GM18907 (cell line): ENCODE measurements at regions not wholly inside any gene's neighbourhood (a gene's known extent, or its start where the extent isn't known, plus 50 kb on each side); places are given as distances from the start of the nearest gene placed in this dataset.
"Not testable (repeated sequence)": the region's sequence is repeated elsewhere in the genome, so short reads cannot be mapped to it uniquely, and the experiment has no call there.

Source experiments
- ATAC-seq: cut with Tn5 transposase; IDR thresholded peaks from one replicate; pipeline ENCODE4 v1.9.1; 2021; ENCODE audit warnings: mild to moderate bottlenecking, moderate library complexity; ENCODE audit not compliant: unreplicated experiment

- ATAC-seq = no peak
These were observed 259.4 kb downstream of the RAD51AP2 start for GRCh38 chr2:17258861-17259260.

DNA sequence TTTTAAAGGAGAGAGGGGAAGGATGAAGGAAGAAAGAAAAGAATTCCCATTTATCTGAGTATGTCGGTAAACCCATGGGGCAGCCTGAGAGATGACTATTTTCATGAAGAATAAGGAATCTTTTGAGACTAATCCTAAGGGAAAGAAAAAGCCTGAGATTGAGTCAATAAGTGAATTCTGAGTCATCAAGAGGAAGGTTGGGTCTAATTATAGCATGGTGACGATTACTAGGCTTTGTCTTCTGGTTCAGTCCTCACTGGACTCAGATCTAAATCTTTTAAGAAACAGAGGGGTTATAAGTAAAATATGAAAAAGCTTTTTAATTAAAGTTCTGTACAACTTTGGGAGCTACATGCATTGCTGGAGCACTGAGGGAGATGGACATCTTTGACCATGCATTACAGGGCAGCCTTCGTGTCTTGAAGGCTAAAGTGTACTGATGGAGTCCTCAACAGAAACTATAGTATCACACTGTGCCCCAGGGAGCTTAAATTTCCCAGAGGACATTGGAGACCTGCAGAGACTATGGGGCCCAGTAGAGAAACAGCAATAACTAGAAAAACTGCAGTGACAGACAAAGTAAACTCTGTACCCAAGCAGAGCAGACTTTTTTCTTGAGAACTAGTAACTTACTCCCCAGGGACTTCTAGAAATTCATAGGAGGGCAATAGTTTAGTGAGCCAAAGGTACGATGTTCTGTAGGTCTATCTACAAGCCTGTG is 260.9 kb downstream of the RAD51AP2 start:
- no peak for ATAC-seq

GRCh38 chr2:17255071-17255470 is 263.2 kb downstream of the RAD51AP2 start:
- ATAC-seq = no peak

DNA sequence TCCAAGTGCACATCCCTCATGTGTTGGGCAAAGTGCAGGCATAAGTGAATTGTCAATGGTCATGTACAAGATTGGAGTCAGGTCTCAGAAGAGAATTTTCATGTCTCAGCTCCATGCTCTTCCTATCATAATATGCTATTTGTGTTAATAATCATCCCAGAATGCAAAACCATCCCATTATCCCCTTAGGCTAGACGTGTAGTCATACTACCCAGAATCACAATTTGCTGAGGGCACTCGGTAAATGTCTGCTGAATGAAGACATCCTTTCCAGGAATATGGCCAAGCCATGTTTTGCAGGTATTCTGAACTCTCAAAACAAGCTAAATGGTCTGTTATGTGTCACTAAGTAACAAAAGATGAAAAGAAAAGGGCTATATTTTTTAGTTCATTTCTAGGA is 263.8 kb downstream of the RAD51AP2 start:
- ATAC-seq = no peak

DNA sequence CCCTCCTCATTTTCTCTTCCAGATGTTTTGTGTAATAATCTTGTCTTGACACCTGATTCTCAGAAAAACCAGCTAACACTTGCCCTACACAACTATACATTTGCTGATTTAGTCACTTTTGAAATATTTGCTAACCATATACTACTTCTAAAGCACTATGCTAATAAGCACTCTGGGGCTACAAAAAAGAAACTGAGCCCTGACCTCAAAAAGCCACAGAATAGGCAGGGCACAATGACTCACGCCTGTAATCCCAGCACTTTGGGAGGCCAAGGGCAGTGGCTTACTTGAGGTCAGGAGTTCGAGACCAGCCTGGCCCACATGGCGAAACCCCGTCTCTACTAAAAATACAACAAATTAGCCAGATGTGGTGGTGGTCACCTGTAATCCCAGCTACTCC is 266.0 kb downstream of the RAD51AP2 start:
- ATAC-seq = no peak

DNA sequence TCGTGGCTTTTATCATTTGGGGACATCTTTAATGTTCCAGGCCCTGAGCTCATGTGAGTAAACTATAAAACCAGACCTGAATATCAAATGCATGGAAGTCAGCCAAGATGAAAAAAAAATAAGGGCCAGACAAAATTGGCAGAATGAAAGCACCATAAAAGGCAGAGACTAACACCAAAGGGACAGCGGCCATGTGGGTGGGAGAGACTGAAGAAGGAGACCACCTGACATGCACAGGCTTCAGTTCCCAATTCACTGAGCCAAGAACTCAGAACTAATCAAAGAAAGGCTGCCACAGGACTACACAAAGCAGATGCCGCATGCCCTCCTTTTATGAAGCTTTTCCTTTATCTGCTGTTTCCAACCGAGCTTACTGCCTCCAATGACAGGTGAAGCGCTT is 267.1 kb downstream of the RAD51AP2 start:
- no peak for ATAC-seq

DNA sequence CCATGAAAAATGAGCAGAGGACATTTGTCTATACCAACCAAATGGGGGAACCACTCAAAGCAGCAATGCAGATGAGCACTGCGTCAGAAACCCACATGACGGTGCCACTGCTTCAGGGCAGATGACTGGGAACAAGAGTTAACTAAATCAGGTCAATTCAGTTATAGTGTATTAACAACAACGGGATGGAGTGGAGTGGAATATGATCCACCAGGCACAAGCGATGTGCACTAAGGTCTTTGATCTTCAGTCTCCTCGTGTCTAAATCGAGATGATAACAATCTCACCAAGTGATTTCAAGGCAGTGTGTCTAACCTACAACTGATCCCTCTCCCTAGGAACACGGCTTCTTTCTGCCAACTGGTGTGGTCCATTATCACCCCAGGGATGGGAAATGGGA is 269.0 kb downstream of the RAD51AP2 start:
- no peak for ATAC-seq

DNA sequence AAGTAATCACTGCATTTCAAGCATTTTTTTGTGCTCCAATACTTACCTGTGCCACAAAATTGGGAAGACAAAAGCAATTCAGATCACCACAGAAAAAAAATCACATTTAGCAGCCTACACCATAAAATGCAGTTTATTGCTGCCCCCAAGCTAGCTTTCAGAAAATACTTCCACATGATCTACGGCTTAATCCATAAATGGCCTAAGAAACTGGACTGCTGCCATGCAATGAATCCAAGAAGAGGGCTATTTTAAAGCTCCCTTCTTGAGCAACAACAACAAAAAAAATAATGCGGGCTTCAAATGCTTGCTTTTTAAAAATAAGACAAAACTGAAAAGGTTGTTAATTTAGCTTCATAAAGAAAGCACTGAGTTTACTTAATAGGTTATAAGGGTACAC is 272.3 kb downstream of the RAD51AP2 start:
- ATAC-seq = no peak

- ATAC-seq = no peak
These were observed 275.3 kb downstream of the RAD51AP2 start for GRCh38 chr2:17242813-17243485.

DNA sequence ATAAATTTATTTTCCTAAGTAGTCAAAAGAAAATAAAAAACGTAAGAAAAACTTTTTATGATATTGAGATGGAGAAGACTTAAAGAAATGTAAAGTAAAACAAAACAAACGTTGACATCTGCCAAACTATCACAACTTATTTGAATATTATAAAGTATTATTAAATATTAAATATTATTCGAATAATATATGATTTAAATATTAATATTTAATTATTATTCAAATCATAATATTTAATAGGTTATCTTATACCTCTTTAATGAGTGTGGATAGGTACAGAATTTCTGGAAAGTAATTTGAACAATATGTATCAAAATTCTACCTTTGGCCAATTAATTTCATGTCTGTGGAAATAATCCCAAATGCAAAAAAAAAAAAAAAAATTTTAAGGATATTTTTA is 278.7 kb downstream of the RAD51AP2 start:
- ATAC-seq = no peak

GRCh38 chr2:17235167-17235566 is 283.1 kb downstream of the RAD51AP2 start:
- no peak for ATAC-seq

DNA sequence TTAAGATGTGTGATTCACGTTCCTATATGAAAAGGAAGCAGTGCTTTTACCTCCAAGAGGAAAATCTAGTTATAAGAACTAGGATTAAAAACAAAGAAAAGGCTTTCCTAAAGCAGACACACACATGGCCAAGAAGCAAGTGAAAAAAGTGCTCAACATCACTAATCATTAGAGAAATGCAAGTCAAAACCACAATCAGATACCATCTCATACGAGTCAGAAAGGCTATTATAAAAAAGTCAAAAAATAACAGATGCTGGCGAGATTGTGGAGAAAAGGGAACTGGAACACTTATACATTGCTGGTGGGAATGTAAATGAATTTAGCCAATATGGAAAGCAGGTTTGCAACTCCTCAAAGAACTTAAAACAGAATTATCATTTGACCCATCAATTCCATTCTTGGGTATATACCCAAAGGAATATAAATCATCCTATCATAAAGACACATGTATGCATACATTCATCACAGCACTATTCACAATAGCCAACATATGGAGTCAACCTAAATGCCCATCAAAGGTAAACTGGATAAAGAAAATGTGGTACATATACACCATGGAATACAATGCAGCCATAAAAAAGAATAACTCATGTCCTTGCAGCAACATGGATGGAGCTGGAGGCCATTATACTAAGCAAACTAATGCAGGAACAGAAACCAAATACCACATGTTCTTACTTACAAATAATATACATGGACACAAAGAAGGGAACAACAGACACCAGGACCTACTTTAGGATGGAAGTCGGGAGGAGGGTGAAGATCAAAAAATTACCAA is 285.3 kb downstream of the RAD51AP2 start:
- no peak for ATAC-seq

DNA sequence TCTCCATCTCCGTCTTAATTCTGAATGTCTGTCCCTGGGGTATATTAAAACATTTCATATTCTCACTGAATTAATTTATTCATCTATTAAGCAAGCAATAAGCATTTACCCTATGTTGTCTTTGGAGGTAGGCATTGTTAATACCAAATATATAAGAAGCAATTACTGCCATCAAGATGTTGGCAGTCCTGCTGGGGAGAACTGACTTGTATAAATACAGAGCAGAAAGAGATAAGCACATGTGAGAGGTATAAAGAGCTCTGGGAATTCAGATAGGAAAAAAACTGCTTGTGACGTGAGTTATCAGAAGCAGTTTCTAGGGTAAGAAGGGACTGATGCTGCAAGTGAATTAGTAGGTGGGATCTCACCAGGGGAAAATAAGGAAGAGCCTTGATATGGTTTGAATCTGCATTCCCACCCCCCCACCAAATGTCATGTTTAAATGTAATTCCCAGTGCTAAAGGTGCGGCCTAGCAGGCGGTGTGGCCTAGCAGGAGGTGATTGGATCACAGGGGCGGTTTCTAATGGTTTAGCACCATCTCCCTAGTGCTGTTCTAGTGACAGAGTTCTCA is 286.8 kb downstream of the RAD51AP2 start:
- no peak for ATAC-seq

- no peak for ATAC-seq
These were observed 288.8 kb downstream of the RAD51AP2 start for GRCh38 chr2:17229414-17229813.

GRCh38 chr2:17228461-17228860 is 289.8 kb downstream of the RAD51AP2 start:
- ATAC-seq = no peak

GRCh38 chr2:17227856-17228255 is 290.4 kb downstream of the RAD51AP2 start:
- ATAC-seq = no peak

DNA sequence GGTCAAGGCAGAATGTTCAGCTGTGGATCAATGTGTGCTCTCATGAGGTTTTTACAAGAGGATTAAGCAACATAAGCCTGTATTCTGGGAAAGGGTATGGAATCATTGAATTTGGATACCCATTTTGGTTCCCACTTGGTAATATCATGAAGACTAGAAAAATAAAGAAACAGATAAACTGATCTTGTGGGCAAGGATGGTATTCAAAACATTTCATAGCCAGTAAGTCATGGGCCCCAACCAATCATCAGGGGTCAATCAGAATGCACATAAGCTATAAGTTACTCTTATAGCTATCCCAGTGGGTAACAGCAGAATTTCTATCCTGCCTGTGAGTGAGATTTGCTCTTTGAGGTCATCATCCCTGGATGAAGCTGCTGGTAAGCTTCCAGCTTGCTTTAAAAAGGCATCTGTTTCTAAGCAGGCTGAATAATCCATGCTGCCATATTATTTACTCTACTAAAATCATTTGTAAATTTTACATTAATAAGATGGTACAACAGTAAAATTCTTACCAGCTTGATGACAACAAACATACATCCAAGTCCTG is 291.2 kb downstream of the RAD51AP2 start:
- ATAC-seq = no peak

DNA sequence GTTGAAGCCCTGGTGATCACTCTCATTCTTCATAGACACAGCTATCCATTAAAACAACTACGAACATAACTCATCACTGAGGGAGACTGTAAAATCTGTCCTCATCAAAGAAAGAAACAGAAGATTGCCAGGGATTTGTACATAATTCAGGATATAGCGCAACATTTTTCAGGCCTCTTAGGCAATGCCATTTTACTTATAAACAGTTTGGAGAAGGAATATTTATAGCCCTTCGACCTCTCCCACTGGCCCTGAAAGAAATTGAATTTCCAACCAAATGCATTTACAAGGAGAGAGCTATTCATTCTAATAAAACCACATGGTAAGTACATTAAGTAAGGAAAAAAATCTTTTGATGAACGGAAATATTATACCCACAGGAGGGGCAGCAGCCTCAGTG is 295.0 kb downstream of the RAD51AP2 start:
- no peak for ATAC-seq

DNA sequence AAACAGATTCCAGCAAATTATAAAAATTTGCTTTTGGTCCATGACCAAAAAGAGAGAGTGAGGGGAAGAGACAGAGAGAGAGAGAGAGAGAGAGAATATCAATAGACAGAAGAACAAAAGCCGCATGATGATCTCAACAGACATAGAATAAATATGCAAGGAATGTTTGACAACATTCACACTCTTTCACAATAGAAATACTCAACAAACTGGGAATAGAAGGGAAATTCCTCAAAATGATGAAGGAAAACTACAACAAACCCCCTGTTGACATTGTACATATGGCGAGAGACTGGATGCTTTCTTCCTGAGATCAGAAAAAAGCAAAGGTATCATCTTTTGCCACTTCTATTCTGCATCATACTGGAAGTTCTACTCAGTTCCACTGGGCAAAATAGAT is 309.7 kb downstream of the RAD51AP2 start:
- ATAC-seq = no peak

DNA sequence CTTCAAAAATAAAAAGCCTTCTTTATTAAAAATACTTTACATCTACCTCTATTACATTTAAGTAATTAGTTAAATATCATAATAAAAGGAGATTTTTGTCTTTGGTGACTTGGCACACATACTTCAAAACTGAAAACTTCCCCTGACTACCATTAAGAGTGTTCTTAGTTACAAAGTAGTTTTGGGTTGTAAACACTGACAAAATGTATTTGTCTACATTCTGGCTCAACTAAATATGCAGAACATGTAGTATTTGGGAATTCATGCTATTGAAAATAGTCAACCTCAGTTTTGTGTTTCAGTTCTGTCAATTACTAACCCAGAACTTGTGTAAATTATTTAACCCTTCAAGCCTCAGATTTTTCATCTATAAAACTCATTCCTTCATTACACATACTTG is 311.5 kb downstream of the RAD51AP2 start:
- ATAC-seq = no peak

DNA sequence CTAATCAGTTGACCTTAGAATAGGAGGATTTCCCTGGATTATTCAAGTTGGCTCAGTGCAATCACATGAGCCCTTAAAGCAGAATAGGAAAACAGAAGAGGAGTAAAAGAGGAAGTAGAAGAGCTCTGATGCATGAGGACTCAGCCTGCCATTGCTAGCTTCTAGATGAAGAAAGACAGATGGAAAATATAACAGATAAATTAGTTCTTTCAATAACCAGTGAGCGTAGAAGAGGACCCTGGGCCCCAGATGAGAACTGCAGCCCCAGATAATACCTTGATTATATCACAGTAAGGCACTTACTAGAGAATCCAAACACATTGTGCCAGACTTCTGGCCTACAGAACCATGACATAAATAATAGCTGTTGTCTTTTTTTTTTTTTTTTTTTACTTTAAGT is 314.0 kb downstream of the RAD51AP2 start:
- not testable (repeated sequence) for ATAC-seq
